ENCODE measurements at regions not wholly inside any gene's neighbourhood (a gene's known extent, or its start where the extent isn't known, plus 50 kb on each side); places are given as distances from the start of the nearest gene placed in this dataset.

DNA sequence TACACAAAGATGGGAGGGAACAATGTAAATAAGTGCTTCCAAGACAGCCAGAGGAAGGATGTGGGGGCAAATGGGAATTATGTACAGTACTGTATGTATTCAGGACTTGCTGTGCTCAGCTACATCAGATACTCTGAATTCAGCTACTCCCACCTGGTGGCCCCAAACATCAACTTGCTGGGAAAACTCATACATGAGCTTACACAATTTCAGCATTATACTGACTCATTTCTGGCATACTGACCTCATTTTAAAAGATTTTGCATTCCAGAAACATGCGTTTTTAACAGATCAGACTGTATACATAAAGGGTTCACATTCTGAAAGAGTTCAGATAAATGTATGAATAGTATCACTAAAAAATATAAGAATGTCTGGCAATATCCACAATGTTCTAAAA lies 59.7 kb downstream of the GPX5 start:
- no peak overlapping the region for H3K4me3 ChIP-seq
- peaks cover 4 to 57% (median 22%) of the 10 kb centered on the region in 3 donors for H3K27me3 ChIP-seq
- H3K4me1 ChIP-seq = peaks cover 10 to 19% (median 18%) of the 10 kb centered on the region in 4 donors
- DNase-seq = peak in 1 of 2 donors; percentile 36
- intact Hi-C loops (cut with DNase I; ENCODE audit: low total_unique reads) = no loop called here
- H3K36me3 ChIP-seq = no peaks in the 10 kb centered on the region
- no peak for TF ChIP-seq CTCF (IDR thresholded peaks at IDR 0.05)
- TF ChIP-seq POLR2AphosphoS5 (IDR thresholded peaks at IDR 0.05) = no peak
- no peak for TF ChIP-seq EP300 (IDR thresholded peaks at IDR 0.05)
- TF ChIP-seq POLR2A (IDR thresholded peaks at IDR 0.05) = no peak
- H3K9me3 ChIP-seq = no peaks in the 10 kb centered on the region
- H3K27ac ChIP-seq = no peak overlapping the region
- WGBS, 5 donors = 25 to 37% (median 28%) methylated on average over 1 of the region's 1 CpG

DNA sequence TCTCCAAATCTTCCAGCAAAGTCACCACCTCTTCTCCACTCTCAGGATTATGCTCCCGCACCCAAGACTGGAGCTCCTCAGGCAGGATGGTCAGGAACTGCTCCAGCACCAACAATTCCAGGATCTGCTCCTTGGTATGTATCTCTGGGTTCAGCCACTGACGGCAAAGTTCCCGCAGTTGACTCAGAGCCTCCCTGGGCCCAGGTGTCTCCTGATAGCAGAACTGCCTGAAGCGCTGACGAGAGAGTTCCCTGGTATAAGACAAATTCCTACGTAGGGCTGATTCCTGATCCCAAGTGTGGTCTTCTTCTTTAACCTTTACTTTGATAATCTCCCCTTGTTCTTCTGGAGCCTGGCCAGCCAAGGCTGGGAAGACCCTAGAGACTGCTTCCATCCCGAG lies 60.6 kb downstream of the GPX5 start:
- peaks cover 4 to 67% (median 32%) of the 10 kb centered on the region in 3 donors for H3K27me3 ChIP-seq
- H3K4me1 ChIP-seq = peaks cover 10 to 19% (median 18%) of the 10 kb centered on the region in 4 donors
- TF ChIP-seq POLR2AphosphoS5 (IDR thresholded peaks at IDR 0.05) = no peak
- TF ChIP-seq POLR2A (IDR thresholded peaks at IDR 0.05) = no peak
- no peak for TF ChIP-seq EP300 (IDR thresholded peaks at IDR 0.05)
- TF ChIP-seq CTCF (IDR thresholded peaks at IDR 0.05) = no peak
- H3K36me3 ChIP-seq = no peaks in the 10 kb centered on the region
- intact Hi-C loops (cut with DNase I; ENCODE audit: low total_unique reads) = no loop called here
- no peaks in the 10 kb centered on the region for H3K9me3 ChIP-seq
- peak overlapping the region; percentile 51 to 65 (median 60) for H3K4me3 ChIP-seq
- no peak overlapping the region for H3K27ac ChIP-seq
- WGBS, 5 donors = 33 to 73% (median 53%) methylated on average over 7 of the region's 7 CpGs
- DNase-seq = peak in 1 of 2 donors; percentile 19

GRCh38 chr6:28586962-28587745 lies 61.5 kb downstream of the GPX5 start:
- H3K27ac ChIP-seq = peak overlapping the region in 1 of 5 donors; percentile 12
- peak overlapping the region; percentile 51 to 65 (median 60) for H3K4me3 ChIP-seq
- intact Hi-C loops (cut with DNase I; ENCODE audit: low total_unique reads) = no loop called here
- DNase-seq = peak; percentile 73 to 95
- TF ChIP-seq POLR2A (IDR thresholded peaks at IDR 0.05) (no peak), POLR2AphosphoS5 (IDR thresholded peaks at IDR 0.05) (peak in 1 of 3 donors; percentile 43)
- no peaks in the 10 kb centered on the region for H3K9me3 ChIP-seq
- H3K36me3 ChIP-seq = no peaks in the 10 kb centered on the region
- peaks cover 10 to 19% (median 18%) of the 10 kb centered on the region in 4 donors for H3K4me1 ChIP-seq
- H3K27me3 ChIP-seq = peaks cover 4 to 71% (median 36%) of the 10 kb centered on the region in 3 donors
- WGBS, 5 donors = 2 to 3% (median 2%) methylated on average over 37 to 42 of the region's 42 CpGs

DNA sequence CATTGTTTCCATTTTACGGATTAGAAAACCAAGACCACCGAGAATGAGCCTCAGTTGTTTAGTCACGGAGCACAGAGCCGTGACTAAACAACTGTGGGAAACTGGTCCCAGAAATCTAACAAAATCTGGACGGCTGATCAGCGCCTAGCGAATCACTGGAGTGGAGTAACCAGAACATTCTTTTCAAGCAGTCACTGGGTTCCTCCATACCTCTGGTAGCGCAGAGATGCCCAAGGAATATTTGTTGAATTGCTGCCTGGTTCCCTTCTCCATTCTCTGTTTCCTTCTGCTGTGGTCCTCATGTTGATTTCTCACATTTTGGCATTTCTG lies 62.0 kb downstream of the GPX5 start:
- no peak for TF ChIP-seq EP300 (IDR thresholded peaks at IDR 0.05)
- TF ChIP-seq POLR2A (IDR thresholded peaks at IDR 0.05) = no peak
- TF ChIP-seq POLR2AphosphoS5 (IDR thresholded peaks at IDR 0.05) = no peak
- TF ChIP-seq CTCF (IDR thresholded peaks at IDR 0.05) = no peak
- peak overlapping the region; percentile 51 to 65 (median 60) for H3K4me3 ChIP-seq
- peaks cover 4 to 70% (median 36%) of the 10 kb centered on the region in 3 donors for H3K27me3 ChIP-seq
- H3K9me3 ChIP-seq = no peaks in the 10 kb centered on the region
- H3K4me1 ChIP-seq = peaks cover 10 to 19% (median 18%) of the 10 kb centered on the region in 4 donors
- no peak for DNase-seq
- 12 to 21% (median 14%) methylated on average over 8 of the region's 8 CpGs for WGBS, 5 donors
- no peaks in the 10 kb centered on the region for H3K36me3 ChIP-seq
- H3K27ac ChIP-seq = no peak overlapping the region
- intact Hi-C loops (cut with DNase I; ENCODE audit: low total_unique reads) = no loop called here

DNA sequence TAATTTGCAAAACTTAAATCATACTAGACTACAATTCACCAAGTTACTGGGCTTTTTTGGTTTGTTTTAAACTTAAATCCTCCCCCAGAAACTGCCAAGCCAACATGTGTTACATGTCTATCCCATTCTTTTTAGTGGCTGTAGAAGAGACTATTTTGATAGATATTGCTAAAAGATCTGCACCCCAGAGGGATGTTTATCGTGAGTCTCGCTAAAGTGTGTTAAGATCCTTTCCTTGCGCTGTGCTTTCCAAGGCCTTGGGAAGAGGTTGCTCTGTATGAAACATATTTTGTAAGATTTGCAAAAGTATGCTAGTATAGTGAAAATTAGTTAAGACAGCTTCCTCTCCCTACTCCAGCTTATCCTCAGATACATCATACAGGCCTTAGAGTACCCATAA lies 63.0 kb downstream of the GPX5 start:
- DNase-seq = no peak
- H3K9me3 ChIP-seq = peaks cover 0 to 4% (median 0%) of the 10 kb centered on the region in 4 donors
- intact Hi-C loops (cut with DNase I; ENCODE audit: low total_unique reads) = no loop called here
- H3K27me3 ChIP-seq = peaks cover 4 to 78% (median 41%) of the 10 kb centered on the region in 3 donors
- no peak overlapping the region for H3K27ac ChIP-seq
- WGBS, 5 donors = 72 to 83% (median 74%) methylated on average over 3 of the region's 3 CpGs
- H3K36me3 ChIP-seq = no peaks in the 10 kb centered on the region
- TF ChIP-seq EP300 (IDR thresholded peaks at IDR 0.05) = no peak
- no peak for TF ChIP-seq CTCF (IDR thresholded peaks at IDR 0.05)
- TF ChIP-seq POLR2A (IDR thresholded peaks at IDR 0.05) = no peak
- TF ChIP-seq POLR2AphosphoS5 (IDR thresholded peaks at IDR 0.05) = no peak
- H3K4me1 ChIP-seq = peaks cover 10 to 19% (median 18%) of the 10 kb centered on the region in 4 donors
- H3K4me3 ChIP-seq = no peak overlapping the region

Measured in stomach (tissue), 8 donors.